Neural progenitor cell (in vitro differentiated cells): ENCODE measurements at regions not wholly inside any gene's neighbourhood (a gene's known extent, or its start where the extent isn't known, plus 50 kb on each side); places are given as distances from the start of the nearest gene placed in this dataset.

Experiments used
- EZH2phosphoT487 ChIP-seq: fragments of 200-600 bp; sonication (generic); IDR thresholded peaks from 2 replicates; pipeline ENCODE4 v1.6.1; 2017; ENCODE audit warnings: antibody characterized with exemption
- TF ChIP-seq, protein P1 (sequence below): fragments of 200-600 bp; sonication (generic); IDR thresholded peaks from 2 replicates; pipeline ENCODE4 v1.5.1; 2017; ENCODE audit warnings: antibody characterized with exemption, mild to moderate bottlenecking

- TF ChIP-seq, protein P1, sequence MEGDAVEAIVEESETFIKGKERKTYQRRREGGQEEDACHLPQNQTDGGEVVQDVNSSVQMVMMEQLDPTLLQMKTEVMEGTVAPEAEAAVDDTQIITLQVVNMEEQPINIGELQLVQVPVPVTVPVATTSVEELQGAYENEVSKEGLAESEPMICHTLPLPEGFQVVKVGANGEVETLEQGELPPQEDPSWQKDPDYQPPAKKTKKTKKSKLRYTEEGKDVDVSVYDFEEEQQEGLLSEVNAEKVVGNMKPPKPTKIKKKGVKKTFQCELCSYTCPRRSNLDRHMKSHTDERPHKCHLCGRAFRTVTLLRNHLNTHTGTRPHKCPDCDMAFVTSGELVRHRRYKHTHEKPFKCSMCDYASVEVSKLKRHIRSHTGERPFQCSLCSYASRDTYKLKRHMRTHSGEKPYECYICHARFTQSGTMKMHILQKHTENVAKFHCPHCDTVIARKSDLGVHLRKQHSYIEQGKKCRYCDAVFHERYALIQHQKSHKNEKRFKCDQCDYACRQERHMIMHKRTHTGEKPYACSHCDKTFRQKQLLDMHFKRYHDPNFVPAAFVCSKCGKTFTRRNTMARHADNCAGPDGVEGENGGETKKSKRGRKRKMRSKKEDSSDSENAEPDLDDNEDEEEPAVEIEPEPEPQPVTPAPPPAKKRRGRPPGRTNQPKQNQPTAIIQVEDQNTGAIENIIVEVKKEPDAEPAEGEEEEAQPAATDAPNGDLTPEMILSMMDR, result no peak
- no peak for TF ChIP-seq EZH2phosphoT487
These were observed 248.8 kb downstream of the C3orf38 start for GRCh38 chr3:88398581-88398980.
